SK-N-SH (cell line): ENCODE measurements at regions not wholly inside any gene's neighbourhood (a gene's known extent, or its start where the extent isn't known, plus 50 kb on each side); places are given as distances from the start of the nearest gene placed in this dataset.

ENCODE experiments used
- CTCF ChIA-PET: fragments of 300-600, 350-600 bp; formaldehyde crosslinking; extraction: SDS; loops from one replicate; lab custom pipeline; 2021; lab: Yijun Ruan, JAX
- POLR2A ChIA-PET: fragments of 350-600 bp; sonication (Branson Sonifier 250); formaldehyde crosslinking; extraction: SDS; loops from one replicate; lab custom pipeline; 2020; ENCODE audit warnings: antibody characterized with exemption, inconsistent platforms; lab: Yijun Ruan, JAX
- DNase-seq: peaks from one replicate; pipeline ENCODE4 v3.0.0; 2012
- H2AFZ ChIP-seq: fragments of 200-600 bp; sonication (generic); 2 replicates; pipeline ENCODE4 v1.8.1; 2016; ENCODE audit warnings: antibody characterized with exemption, mild to moderate bottlenecking, low read depth
- H3F3A ChIP-seq: fragments of 200-600 bp; sonication (generic); replicated peaks from 2 replicates; pipeline ENCODE3; 2016; ENCODE audit warnings: antibody characterized with exemption, mild to moderate bottlenecking; ENCODE audit not compliant: insufficient read depth
- H3K27ac ChIP-seq, 2 experiments: fragments of 200-500 bp in 1 of 2; fragments of 200-600 bp in 1 of 2; sonication (Bioruptor generic) in 1 of 2; sonication (generic), shearing (Covaris generic) in 1 of 2; 2 replicates each; pipeline versions ENCODE4 v1.5.1 to v1.6.1; 2014 to 2016; ENCODE audit warnings: low read depth in 2 of 2, inconsistent platforms in 1 of 2, low read length in 1 of 2, mild to moderate bottlenecking in 1 of 2, mixed read lengths in 1 of 2
- H3K27me3 ChIP-seq: fragments of 200-600 bp; sonication (generic), shearing (Covaris generic); 2 replicates; pipeline ENCODE4 v1.6.1; 2016; ENCODE audit warnings: mixed run types; ENCODE audit not compliant: insufficient read depth
- H3K36me3 ChIP-seq, 2 experiments: fragments of 200-500 bp in 1 of 2; fragments of 200-600 bp in 1 of 2; sonication (Bioruptor generic) in 1 of 2; sonication (generic) in 1 of 2; replicated peaks in 1 of 2; 2 replicates each; pipeline versions ENCODE3 to v1.5.1; 2014 to 2016; ENCODE audit warnings: low read length in 1 of 2, mild to moderate bottlenecking in 1 of 2; ENCODE audit not compliant: insufficient read depth in 2 of 2, control insufficient read depth in 1 of 2
- H3K4me1 ChIP-seq, 2 experiments: fragments of 200-500 bp in 1 of 2; fragments of 200-600 bp in 1 of 2; sonication (Bioruptor generic) in 1 of 2; sonication (generic), shearing (Covaris generic) in 1 of 2; 2 replicates each; pipeline versions ENCODE4 v1.5.1 to v1.6.1; 2014 to 2016; ENCODE audit warnings: low read depth in 1 of 2, low read length in 1 of 2, mixed run types in 1 of 2; ENCODE audit not compliant: insufficient read depth in 2 of 2, control insufficient read depth in 1 of 2
- H3K4me2 ChIP-seq: fragments of 200-600 bp; sonication (generic), shearing (Covaris generic); 2 replicates; pipeline ENCODE4 v1.6.1; 2017; ENCODE audit warnings: mixed run types
- H3K4me3 ChIP-seq, 2 experiments: fragments of 200-500 bp in 1 of 2; fragments of 200-600 bp in 1 of 2; sonication (Bioruptor generic) in 1 of 2; sonication (generic), shearing (Covaris generic) in 1 of 2; 2 replicates each; pipeline versions ENCODE4 v1.5.1 to v1.8.1; 2014 to 2016; ENCODE audit warnings: low read depth in 2 of 2, inconsistent platforms in 1 of 2, low read length in 1 of 2, mild to moderate bottlenecking in 1 of 2, mixed read lengths in 1 of 2, moderate library complexity in 1 of 2
- H3K79me2 ChIP-seq: fragments of 200-600 bp; sonication (generic); 2 replicates; pipeline ENCODE4 v1.8.1; 2017; ENCODE audit warnings: mild to moderate bottlenecking; ENCODE audit not compliant: insufficient read depth
- H3K9ac ChIP-seq: fragments of 200-600 bp; sonication (generic); 2 replicates; pipeline ENCODE4 v1.6.1; 2017; ENCODE audit warnings: mixed run types
- H3K9me2 ChIP-seq: fragments of 200-600 bp; sonication (generic); 2 replicates; pipeline ENCODE4 v1.6.1; 2017; ENCODE audit warnings: mixed run types
- H3K9me3 ChIP-seq: fragments of 200-600 bp; sonication (generic); 2 replicates; pipeline ENCODE4 v1.6.1; 2017; ENCODE audit warnings: mixed run types, mild to moderate bottlenecking, moderate library complexity
- H4K20me1 ChIP-seq: fragments of 200-600 bp; sonication (generic); 2 replicates; pipeline ENCODE4 v1.6.1; 2017; ENCODE audit warnings: mild to moderate bottlenecking, mixed run types; ENCODE audit not compliant: insufficient read depth
- EP300 ChIP-seq, 2 experiments: IDR thresholded peaks; 2 replicates each; pipeline versions ENCODE4 v1.4.0 to v1.6.1; 2012; ENCODE audit warnings: borderline replicate concordance in 1 of 2, low read depth in 1 of 2, low read length in 1 of 2
- EZH2phosphoT487 ChIP-seq: fragments of 200-600 bp; sonication (generic); IDR thresholded peaks from 2 replicates; pipeline ENCODE4 v1.6.1; 2017; ENCODE audit warnings: low read depth, mixed run types, mild to moderate bottlenecking, antibody characterized with exemption, moderate library complexity, borderline replicate concordance
- FOSL2 ChIP-seq: IDR thresholded peaks from 2 replicates; pipeline ENCODE4 v1.4.0; 2012; ENCODE audit warnings: low read depth, mild to moderate bottlenecking, moderate library complexity, borderline replicate concordance
- FOXM1 ChIP-seq: IDR thresholded peaks from 2 replicates; pipeline ENCODE4 v1.4.0; 2012; ENCODE audit warnings: low read depth, mild to moderate bottlenecking
- GATA2 ChIP-seq: sonication (generic); formaldehyde crosslinking; IDR thresholded peaks from 2 replicates; pipeline ENCODE4 v1.5.0; 2020; ENCODE audit warnings: mild to moderate bottlenecking, missing genetic modification reagents
- JUND ChIP-seq: IDR thresholded peaks from 2 replicates; pipeline ENCODE4 v1.4.0; 2012
- MEF2A ChIP-seq: IDR thresholded peaks from 2 replicates; pipeline ENCODE4 v1.4.0; 2012; ENCODE audit warnings: low read depth, borderline replicate concordance
- NFIC ChIP-seq: IDR thresholded peaks from 2 replicates; pipeline ENCODE4 v1.4.0; 2012; ENCODE audit warnings: borderline replicate concordance
- PBX3 ChIP-seq: IDR thresholded peaks from 2 replicates; pipeline ENCODE4; 2012
- POLR2AphosphoS5 ChIP-seq: IDR thresholded peaks from 2 replicates; pipeline ENCODE4 v1.6.1; 2012; ENCODE audit warnings: low read depth, low read length
- RAD21 ChIP-seq: IDR thresholded peaks from 2 replicates; pipeline ENCODE4 v1.6.1; 2012; ENCODE audit warnings: mild to moderate bottlenecking, low read length
- RFX5 ChIP-seq: IDR thresholded peaks from 2 replicates; pipeline ENCODE4 v1.6.1; 2012; ENCODE audit warnings: mild to moderate bottlenecking, improper control_type of control experiment, low read length
- SIN3A ChIP-seq: IDR thresholded peaks from 2 replicates; pipeline ENCODE4 v1.6.1; 2012; ENCODE audit warnings: low read depth, mild to moderate bottlenecking, low read length, moderate library complexity, borderline replicate concordance
- TAF1 ChIP-seq: IDR thresholded peaks from 2 replicates; pipeline ENCODE4 v1.6.1; 2012; ENCODE audit warnings: low read depth, mild to moderate bottlenecking, low read length, moderate library complexity, borderline replicate concordance
- TEAD4 ChIP-seq: IDR thresholded peaks from 2 replicates; pipeline ENCODE4 v1.4.0; 2012; ENCODE audit warnings: mild to moderate bottlenecking, borderline replicate concordance; ENCODE audit not compliant: insufficient read depth
- USF2 ChIP-seq: fragments of 150-350 bp; IDR thresholded peaks from 2 replicates; pipeline ENCODE4 v1.6.1; 2017; ENCODE audit warnings: antibody characterized with exemption, low read length, low read depth, borderline replicate concordance
- ZBTB33 ChIP-seq: IDR thresholded peaks from 2 replicates; pipeline ENCODE4 v1.4.0; 2012; ENCODE audit warnings: low read depth, borderline replicate concordance
- WGBS: methylation state at CpG from one replicate; pipeline ENCODE4 v1.1.6; 2017; ENCODE audit warnings: low lambda C conversion rate; 5-methylcytosine and 5-hydroxymethylcytosine counted together
- TF ChIP-seq, protein P1 (sequence below): IDR thresholded peaks from 2 replicates; pipeline ENCODE4 v1.6.1; 2012; ENCODE audit warnings: mild to moderate bottlenecking, low read depth, low read length, moderate library complexity

- TF ChIP-seq FOSL2 = no peak
- TF ChIP-seq ZBTB33 = no peak
- no peak for TF ChIP-seq EZH2phosphoT487
- no peak for TF ChIP-seq GATA2
- TF ChIP-seq SIN3A = no peak
- no peak for TF ChIP-seq MEF2A
- TF ChIP-seq PBX3 = no peak
- no peak for TF ChIP-seq FOXM1
- no peak for TF ChIP-seq EP300 (IDR thresholded peaks at IDR 0.05; ENCODE audit: borderline replicate concordance in 1 of 2, low read depth in 1 of 2, low read length in 1 of 2)
- TF ChIP-seq, protein P1, sequence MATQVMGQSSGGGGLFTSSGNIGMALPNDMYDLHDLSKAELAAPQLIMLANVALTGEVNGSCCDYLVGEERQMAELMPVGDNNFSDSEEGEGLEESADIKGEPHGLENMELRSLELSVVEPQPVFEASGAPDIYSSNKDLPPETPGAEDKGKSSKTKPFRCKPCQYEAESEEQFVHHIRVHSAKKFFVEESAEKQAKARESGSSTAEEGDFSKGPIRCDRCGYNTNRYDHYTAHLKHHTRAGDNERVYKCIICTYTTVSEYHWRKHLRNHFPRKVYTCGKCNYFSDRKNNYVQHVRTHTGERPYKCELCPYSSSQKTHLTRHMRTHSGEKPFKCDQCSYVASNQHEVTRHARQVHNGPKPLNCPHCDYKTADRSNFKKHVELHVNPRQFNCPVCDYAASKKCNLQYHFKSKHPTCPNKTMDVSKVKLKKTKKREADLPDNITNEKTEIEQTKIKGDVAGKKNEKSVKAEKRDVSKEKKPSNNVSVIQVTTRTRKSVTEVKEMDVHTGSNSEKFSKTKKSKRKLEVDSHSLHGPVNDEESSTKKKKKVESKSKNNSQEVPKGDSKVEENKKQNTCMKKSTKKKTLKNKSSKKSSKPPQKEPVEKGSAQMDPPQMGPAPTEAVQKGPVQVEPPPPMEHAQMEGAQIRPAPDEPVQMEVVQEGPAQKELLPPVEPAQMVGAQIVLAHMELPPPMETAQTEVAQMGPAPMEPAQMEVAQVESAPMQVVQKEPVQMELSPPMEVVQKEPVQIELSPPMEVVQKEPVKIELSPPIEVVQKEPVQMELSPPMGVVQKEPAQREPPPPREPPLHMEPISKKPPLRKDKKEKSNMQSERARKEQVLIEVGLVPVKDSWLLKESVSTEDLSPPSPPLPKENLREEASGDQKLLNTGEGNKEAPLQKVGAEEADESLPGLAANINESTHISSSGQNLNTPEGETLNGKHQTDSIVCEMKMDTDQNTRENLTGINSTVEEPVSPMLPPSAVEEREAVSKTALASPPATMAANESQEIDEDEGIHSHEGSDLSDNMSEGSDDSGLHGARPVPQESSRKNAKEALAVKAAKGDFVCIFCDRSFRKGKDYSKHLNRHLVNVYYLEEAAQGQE = no peak
- TF ChIP-seq TEAD4 = no peak
- TF ChIP-seq POLR2AphosphoS5 = no peak
- TF ChIP-seq RAD21 = no peak
- TF ChIP-seq RFX5 = no peak
- TF ChIP-seq USF2 = no peak
- TF ChIP-seq TAF1 = no peak
- TF ChIP-seq NFIC = no peak
- no peak for TF ChIP-seq JUND
- no peaks in the 10 kb centered on the region for H3K4me1 ChIP-seq
- no peak for DNase-seq
- no peak overlapping the region for H2AFZ ChIP-seq
- ChIA-PET CTCF (no interaction called here), POLR2A (no interaction called here)
- no peak overlapping the region for H3K4me3 ChIP-seq
- H3K4me2 ChIP-seq = no peak overlapping the region
- H3K9me2 ChIP-seq = no peaks in the 10 kb centered on the region
- H3K9me3 ChIP-seq = no peaks in the 10 kb centered on the region
- no peaks in the 10 kb centered on the region for H3K27me3 ChIP-seq
- H4K20me1 ChIP-seq = no peaks in the 10 kb centered on the region
- H3K36me3 ChIP-seq = no peaks in the 10 kb centered on the region
- no peak overlapping the region for H3K9ac ChIP-seq
- WGBS = 14% methylated on average over 5 of the region's 5 CpGs
- H3F3A ChIP-seq = no peaks in the 10 kb centered on the region
- H3K79me2 ChIP-seq = no peaks in the 10 kb centered on the region
- H3K27ac ChIP-seq = no peak overlapping the region
Measured at GRCh38 chr2:82301506-82301905, 1997.0 kb upstream of the LRRTM1 start.
